Liver (tissue), 3 donors: ENCODE measurements at regions not wholly inside any gene's neighbourhood (a gene's known extent, or its start where the extent isn't known, plus 50 kb on each side); places are given as distances from the start of the nearest gene placed in this dataset.

Experiments used
- ATF3 ChIP-seq: IDR thresholded peaks from 2 replicates; pipeline ENCODE4 v1.6.1; 2016; ENCODE audit warnings: antibody characterized with exemption
- CTCF ChIP-seq: fragments of 150-350 bp; IDR thresholded peaks from 2 replicates; pipeline ENCODE4 v1.5.1; 2017; ENCODE audit warnings: improper control_type of control experiment, low read depth, low read length; ENCODE audit not compliant: missing input control
- FOXA1 ChIP-seq: IDR thresholded peaks from 2 replicates; pipeline ENCODE4 v1.6.1; 2016; ENCODE audit warnings: antibody characterized with exemption
- GABPA ChIP-seq, 2 donors: IDR thresholded peaks in 1 of 2; conservative IDR thresholded peaks in 1 of 2; 2 replicates each; pipeline ENCODE4 v1.6.1; 2016; ENCODE audit warnings: antibody characterized with exemption in 2 of 2, mild to moderate bottlenecking in 1 of 2, moderate library complexity in 1 of 2
- MAX ChIP-seq: IDR thresholded peaks from 2 replicates; pipeline ENCODE4 v1.6.1; 2016; ENCODE audit warnings: antibody characterized with exemption
- RAD21 ChIP-seq, 2 donors: IDR thresholded peaks; 2 replicates each; pipeline ENCODE4 v1.6.1; 2016; ENCODE audit warnings: antibody characterized with exemption in 2 of 2, mild to moderate bottlenecking in 2 of 2
- REST ChIP-seq: IDR thresholded peaks from 2 replicates; pipeline ENCODE4 v1.6.1; 2016; ENCODE audit warnings: antibody characterized with exemption, mild to moderate bottlenecking
- SP1 ChIP-seq: IDR thresholded peaks from 2 replicates; pipeline ENCODE4 v1.6.1; 2018; ENCODE audit warnings: antibody characterized with exemption, mild to moderate bottlenecking
- TAF1 ChIP-seq: conservative IDR thresholded peaks from 2 replicates; pipeline ENCODE4 v1.6.1; 2016; ENCODE audit warnings: antibody characterized with exemption, mild to moderate bottlenecking
- YY1 ChIP-seq: IDR thresholded peaks from 2 replicates; pipeline ENCODE4 v1.6.1; 2016; ENCODE audit warnings: antibody characterized with exemption, mild to moderate bottlenecking
- ZBTB33 ChIP-seq: IDR thresholded peaks from 2 replicates; pipeline ENCODE4 v1.6.1; 2016; ENCODE audit warnings: antibody characterized with exemption
- donor health status: healthy.
- donor health status: healthy.

GRCh38 chr3:127408684-127409420, 121.0 kb upstream of the PRR20G start:
- TF ChIP-seq CTCF (no peak), SP1 (no peak), REST (no peak), MAX (no peak), GABPA (IDR thresholded peaks at IDR 0.05 in 1 of 2, conservative IDR thresholded peaks at IDR 0.05 in 1 of 2) (no peak), YY1 (no peak), TAF1 (no peak), ZBTB33 (no peak), RAD21 (IDR thresholded peaks at IDR 0.05) (no peak), ATF3 (no peak), FOXA1 (no peak)
